KMS-11 (cell line): ENCODE measurements at regions not wholly inside any gene's neighbourhood (a gene's known extent, or its start where the extent isn't known, plus 50 kb on each side); places are given as distances from the start of the nearest gene placed in this dataset.

Experiments used
- H2AFZ ChIP-seq: fragments of 200-600 bp; sonication (generic); 2 replicates; pipeline ENCODE4 v1.6.1; 2016; ENCODE audit warnings: antibody characterized with exemption, mixed run types, low read depth
- H3K27ac ChIP-seq: fragments of 200-600 bp; sonication (generic); 2 replicates; pipeline ENCODE4 v1.6.1; 2016; ENCODE audit warnings: mild to moderate bottlenecking, mixed run types
- H3K27me3 ChIP-seq: fragments of 200-600 bp; sonication (generic); 2 replicates; pipeline ENCODE4 v1.6.1; 2017; ENCODE audit warnings: mild to moderate bottlenecking, low read depth, mixed run types, moderate library complexity; ENCODE audit not compliant: insufficient read depth
- H3K36me3 ChIP-seq: fragments of 200-600 bp; sonication (generic); 2 replicates; pipeline ENCODE4 v1.6.1; 2017; ENCODE audit warnings: mild to moderate bottlenecking, mixed run types; ENCODE audit not compliant: insufficient read depth
- H3K4me1 ChIP-seq: fragments of 200-600 bp; sonication (generic); 2 replicates; pipeline ENCODE4 v1.6.1; 2016; ENCODE audit warnings: mild to moderate bottlenecking, low read depth, mixed run types; ENCODE audit not compliant: poor library complexity, severe bottlenecking
- H3K4me2 ChIP-seq: fragments of 200-600 bp; sonication (generic); 2 replicates; pipeline ENCODE4 v1.7.0; 2016; ENCODE audit warnings: mild to moderate bottlenecking, mixed run types
- H3K4me3 ChIP-seq: fragments of 200-600 bp; sonication (generic); IDR thresholded peaks from 2 replicates; pipeline ENCODE4 v1.6.1; 2017; ENCODE audit warnings: low read depth, low read length, mixed read lengths; ENCODE audit not compliant: insufficient read depth
- H3K79me2 ChIP-seq: fragments of 200-600 bp; sonication (generic); 2 replicates; pipeline ENCODE4 v1.6.1; 2016; ENCODE audit warnings: low read depth, mixed run types; ENCODE audit not compliant: insufficient read depth
- H3K9ac ChIP-seq: fragments of 200-600 bp; sonication (generic); 2 replicates; pipeline ENCODE4 v1.6.1; 2016; ENCODE audit warnings: mild to moderate bottlenecking, mixed run types
- H4K20me1 ChIP-seq: fragments of 200-600 bp; sonication (generic); 2 replicates; pipeline ENCODE4 v1.6.1; 2016; ENCODE audit warnings: mild to moderate bottlenecking, mixed run types; ENCODE audit not compliant: insufficient read depth
- CTCF ChIP-seq: fragments of 200-600 bp; sonication (generic); conservative IDR thresholded peaks from 2 replicates; pipeline ENCODE4 v1.6.1; 2017; ENCODE audit warnings: low read depth, mild to moderate bottlenecking, antibody characterized with exemption, low read length, moderate library complexity, mixed read lengths

- Histone ChIP-seq H3K27me3 (no peaks in the 10 kb centered on the region), H3K4me2 (no peak overlapping the region), H3K9ac (no peak overlapping the region), H3K79me2 (no peaks in the 10 kb centered on the region), H3K4me1 (no peaks in the 10 kb centered on the region), H2AFZ (no peak overlapping the region), H3K27ac (no peak overlapping the region), H4K20me1 (no peaks in the 10 kb centered on the region), H3K4me3 (no peak overlapping the region), H3K36me3 (no peaks in the 10 kb centered on the region)
- no peak for TF ChIP-seq CTCF
These were observed 324.8 kb upstream of the TBL1XR1 start for GRCh38 chr3:177522051-177522450.

DNA sequence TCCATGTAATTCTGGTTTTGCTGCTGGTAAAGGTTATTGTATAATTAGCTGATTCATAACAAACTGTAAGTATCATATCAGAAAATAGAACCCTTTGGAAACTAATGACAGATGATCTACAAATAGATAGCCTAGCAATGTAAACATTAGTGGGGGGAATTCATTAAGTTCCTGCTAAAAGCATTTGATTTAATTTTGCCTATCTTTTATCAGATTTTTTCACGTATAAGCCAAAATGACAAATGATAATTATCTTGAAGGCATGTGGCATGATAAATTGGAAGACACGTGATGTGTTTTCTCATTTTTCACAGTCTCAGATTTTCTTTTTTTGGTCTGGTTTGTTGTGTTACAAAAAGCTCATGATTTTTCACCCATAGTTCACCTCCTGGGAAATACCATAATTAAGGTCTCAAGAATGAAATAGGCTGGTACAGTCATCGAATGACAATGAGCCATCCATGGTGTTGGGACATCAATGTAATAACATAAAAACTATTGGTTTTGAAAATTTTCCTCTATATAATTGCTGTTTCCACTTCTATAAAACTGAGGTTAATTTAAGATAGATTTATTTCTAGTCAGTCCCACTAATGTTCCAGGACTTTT is 325.9 kb upstream of the TBL1XR1 start:
- Histone ChIP-seq H3K4me1 (no peaks in the 10 kb centered on the region), H2AFZ (no peak overlapping the region), H3K27ac (no peak overlapping the region), H3K9ac (no peak overlapping the region), H3K79me2 (no peaks in the 10 kb centered on the region), H3K4me2 (no peak overlapping the region), H3K36me3 (no peaks in the 10 kb centered on the region), H3K4me3 (no peak overlapping the region), H4K20me1 (no peaks in the 10 kb centered on the region), H3K27me3 (no peaks in the 10 kb centered on the region)
- no peak for TF ChIP-seq CTCF

DNA sequence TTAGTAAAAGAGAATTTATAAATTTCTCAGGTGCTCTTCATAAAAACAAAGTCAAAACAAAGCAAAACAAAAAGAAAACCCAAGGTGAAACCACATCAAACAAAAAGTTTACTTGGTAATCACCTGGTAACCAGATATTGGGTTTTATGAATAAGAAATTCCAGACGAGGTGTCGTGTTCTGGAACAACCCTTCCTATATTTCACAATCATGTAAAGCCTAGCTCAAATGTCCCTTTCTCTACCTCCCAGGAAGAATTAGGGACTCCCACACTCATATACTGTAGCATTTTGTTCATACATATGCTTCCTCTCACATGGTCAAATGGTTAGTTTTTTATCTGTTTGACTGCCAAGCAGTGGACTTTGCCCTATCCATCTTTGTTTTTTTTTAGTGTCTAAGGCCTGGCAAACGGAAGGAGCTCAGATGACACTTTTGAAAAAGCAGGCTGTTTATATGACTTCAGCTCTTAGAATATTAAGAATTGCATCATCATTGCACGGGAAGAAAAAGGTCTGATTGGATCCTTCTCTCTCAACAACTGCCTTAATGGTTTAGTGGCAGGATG is 326.7 kb upstream of the TBL1XR1 start:
- Histone ChIP-seq H3K36me3 (no peaks in the 10 kb centered on the region), H3K9ac (no peak overlapping the region), H3K4me1 (no peaks in the 10 kb centered on the region), H3K4me3 (no peak overlapping the region), H3K27me3 (no peaks in the 10 kb centered on the region), H3K27ac (no peak overlapping the region), H3K79me2 (no peaks in the 10 kb centered on the region), H2AFZ (no peak overlapping the region), H3K4me2 (no peak overlapping the region), H4K20me1 (no peaks in the 10 kb centered on the region)
- TF ChIP-seq CTCF = no peak

- TF ChIP-seq CTCF = no peak
- Histone ChIP-seq H3K4me3 (no peak overlapping the region), H3K9ac (no peak overlapping the region), H4K20me1 (no peaks in the 10 kb centered on the region), H2AFZ (no peak overlapping the region), H3K27ac (no peak overlapping the region), H3K4me2 (no peak overlapping the region), H3K27me3 (no peaks in the 10 kb centered on the region), H3K36me3 (no peaks in the 10 kb centered on the region), H3K4me1 (no peaks in the 10 kb centered on the region), H3K79me2 (no peaks in the 10 kb centered on the region)
These were observed 327.5 kb upstream of the TBL1XR1 start for GRCh38 chr3:177524742-177525141.
